ENCODE measurements at regions not wholly inside any gene's neighbourhood (a gene's known extent, or its start where the extent isn't known, plus 50 kb on each side); places are given as distances from the start of the nearest gene placed in this dataset.

GRCh38 chr12:46661110-46661845 is 164.5 kb downstream of the SLC38A4 start:
- H3K9me2 ChIP-seq (ENCODE audit: insufficient read depth, low read length): no peaks in the 10 kb centered on the region
- H3K9me3 ChIP-seq (ENCODE audit: low read length): no peaks in the 10 kb centered on the region
- H3K36me3 ChIP-seq (ENCODE audit: insufficient read depth, low read length): no peaks in the 10 kb centered on the region
- no peak overlapping the region for H3K4me2 ChIP-seq (ENCODE audit: low read length)
- H2AFZ ChIP-seq (ENCODE audit: low read depth, low read length): no peak overlapping the region
- no peaks in the 10 kb centered on the region for H3F3A ChIP-seq (ENCODE audit: insufficient read depth, low read length, poor library complexity, severe bottlenecking)
- no peaks in the 10 kb centered on the region for H4K20me1 ChIP-seq (ENCODE audit: insufficient read depth)
- no peak overlapping the region for H3K27ac ChIP-seq (ENCODE audit: low read length)
- TF ChIP-seq EP300 (conservative IDR thresholded peaks at IDR 0.05; ENCODE audit: poor library complexity, severe bottlenecking) (no peak), REST (IDR thresholded peaks at IDR 0.05; ENCODE audit: borderline replicate concordance) (no peak), CTCF (IDR thresholded peaks at IDR 0.05; ENCODE audit: poor library complexity, severe bottlenecking) (peak; percentile 73), SMC3 (conservative IDR thresholded peaks at IDR 0.05; ENCODE audit: poor library complexity) (peak; percentile 74), EZH2 (IDR thresholded peaks at IDR 0.05; ENCODE audit: borderline replicate concordance, insufficient read depth, low read length, poor library complexity, severe bottlenecking) (no peak), RAD21 (conservative IDR thresholded peaks at IDR 0.05) (peak; percentile 71), MXI1 (conservative IDR thresholded peaks at IDR 0.05; ENCODE audit: poor library complexity, severe bottlenecking) (no peak), TAF1 (IDR thresholded peaks at IDR 0.05; ENCODE audit: low read depth) (no peak), POLR2AphosphoS5 (IDR thresholded peaks at IDR 0.05) (no peak)
- H3K9ac ChIP-seq (ENCODE audit: low read length): no peak overlapping the region
- no peaks in the 10 kb centered on the region for H3K27me3 ChIP-seq (ENCODE audit: insufficient read depth, low read depth, low read length)
- no peaks in the 10 kb centered on the region for H3K79me2 ChIP-seq (replicated peaks; ENCODE audit: insufficient read depth, low read length)
- no peak overlapping the region for H3K4me3 ChIP-seq (ENCODE audit: low read length)

GRCh38 chr12:46660719-46661109 is 165.1 kb downstream of the SLC38A4 start:
- no peak overlapping the region for H3K27ac ChIP-seq (ENCODE audit: low read length)
- no peak for TF ChIP-seq CTCF (IDR thresholded peaks at IDR 0.05; ENCODE audit: poor library complexity, severe bottlenecking)
- no peak for TF ChIP-seq EZH2 (IDR thresholded peaks at IDR 0.05; ENCODE audit: borderline replicate concordance, insufficient read depth, low read length, poor library complexity, severe bottlenecking)
- TF ChIP-seq EP300 (conservative IDR thresholded peaks at IDR 0.05; ENCODE audit: poor library complexity, severe bottlenecking): no peak
- no peak for TF ChIP-seq TAF1 (IDR thresholded peaks at IDR 0.05; ENCODE audit: low read depth)
- no peak for TF ChIP-seq SMC3 (conservative IDR thresholded peaks at IDR 0.05; ENCODE audit: poor library complexity)
- TF ChIP-seq MXI1 (conservative IDR thresholded peaks at IDR 0.05; ENCODE audit: poor library complexity, severe bottlenecking): no peak
- no peak for TF ChIP-seq RAD21 (conservative IDR thresholded peaks at IDR 0.05)
- no peak for TF ChIP-seq REST (IDR thresholded peaks at IDR 0.05; ENCODE audit: borderline replicate concordance)
- TF ChIP-seq POLR2AphosphoS5 (IDR thresholded peaks at IDR 0.05): no peak
- H3F3A ChIP-seq (ENCODE audit: insufficient read depth, low read length, poor library complexity, severe bottlenecking): no peaks in the 10 kb centered on the region
- H3K27me3 ChIP-seq (ENCODE audit: insufficient read depth, low read depth, low read length): no peaks in the 10 kb centered on the region
- no peak overlapping the region for H3K4me2 ChIP-seq (ENCODE audit: low read length)
- H3K9ac ChIP-seq (ENCODE audit: low read length): no peak overlapping the region
- H2AFZ ChIP-seq (ENCODE audit: low read depth, low read length): no peak overlapping the region
- H3K4me3 ChIP-seq (ENCODE audit: low read length): no peak overlapping the region
- H3K79me2 ChIP-seq (replicated peaks; ENCODE audit: insufficient read depth, low read length): no peaks in the 10 kb centered on the region
- no peaks in the 10 kb centered on the region for H3K9me3 ChIP-seq (ENCODE audit: low read length)
- H3K36me3 ChIP-seq (ENCODE audit: insufficient read depth, low read length): no peaks in the 10 kb centered on the region
- H3K9me2 ChIP-seq (ENCODE audit: insufficient read depth, low read length): no peaks in the 10 kb centered on the region
- H4K20me1 ChIP-seq (ENCODE audit: insufficient read depth): no peaks in the 10 kb centered on the region
